A549 (cell line): ENCODE measurements at regions not wholly inside any gene's neighbourhood (a gene's known extent, or its start where the extent isn't known, plus 50 kb on each side); places are given as distances from the start of the nearest gene placed in this dataset.
A peak's percentile ranks its signal among the peaks of the same experiment; 100 is the strongest.

Experiments
- ATAC-seq, 2 experiments: fragments of 200-7000 bp in 1 of 2; fragments of >200 bp in 1 of 2; cut with Nextera tagmentation in 1 of 2; cut with Tn5 transposase in 1 of 2; 3 replicates each; pipeline versions ENCODE4 v1.8.0 to v1.9.1; 2018 to 2020; ENCODE audit warnings: mild to moderate bottlenecking in 1 of 2, moderate library complexity in 1 of 2
- CTCF ChIA-PET: fragments of 300-600 bp; sonication (Branson Sonifier 250); formaldehyde crosslinking; extraction: SDS; loops from one replicate; lab custom pipeline; 2021; ENCODE audit warnings: antibody characterized with exemption, inconsistent platforms; lab: Yijun Ruan, JAX
- POLR2A ChIA-PET: fragments of 350-600 bp; formaldehyde crosslinking; extraction: SDS; loops from one replicate; lab custom pipeline; 2021; ENCODE audit warnings: antibody characterized with exemption, inconsistent platforms; lab: Yijun Ruan, JAX
- DNase-seq, 2 experiments: peaks; one replicate each; pipeline versions ENCODE4 v3.0.0 to v3.0.0-alpha.2; 2011 to 2016; ENCODE audit warnings: low read depth in 1 of 2, low spot score in 1 of 2
- FAIRE-seq: peaks from 2 replicates; lab custom pipeline; 2011; peaks lifted over from hg19 to GRCh38; lab: Jason Lieb, UNC
- H3K27ac ChIP-seq, 2 experiments: fragments of >200 bp; sonication (Bioruptor Twin); formaldehyde crosslinking; 3 replicates each; pipeline ENCODE4 v1.5.1; 2016 to 2017
- H3K4me1 ChIP-seq: fragments of >200 bp; sonication (Bioruptor Twin); formaldehyde crosslinking; 3 replicates; pipeline ENCODE4 v1.6.1; 2016
- H3K4me2 ChIP-seq: fragments of >200 bp; sonication (Bioruptor Twin); formaldehyde crosslinking; 3 replicates; pipeline ENCODE4 v1.6.1; 2016
- H3K4me3 ChIP-seq: fragments of >200 bp; sonication (Bioruptor Twin); formaldehyde crosslinking; 3 replicates; pipeline ENCODE4 v1.5.1; 2016
- H3K9me3 ChIP-seq: fragments of >200 bp; sonication (Bioruptor Twin); formaldehyde crosslinking; 3 replicates; pipeline ENCODE4 v1.6.1; 2016
- CEBPB ChIP-seq, 2 experiments: fragments of >200 bp in 1 of 2; sonication (Bioruptor Twin) in 1 of 2; formaldehyde crosslinking in 1 of 2; IDR thresholded peaks; 2 replicates each; pipeline ENCODE4 v1.6.1; 2012 to 2016
- CHD4 ChIP-seq: fragments of 200-600 bp; sonication (generic); IDR thresholded peaks from 2 replicates; pipeline ENCODE4 v1.6.1; 2016; ENCODE audit warnings: antibody characterized with exemption, mild to moderate bottlenecking, borderline replicate concordance
- EHMT2 ChIP-seq: fragments of 200-600 bp; sonication (generic); IDR thresholded peaks from 2 replicates; pipeline ENCODE4 v1.6.1; 2016; ENCODE audit warnings: antibody characterized with exemption, low read depth, mild to moderate bottlenecking, moderate library complexity
- ESRRA ChIP-seq: fragments of 150-350 bp; IDR thresholded peaks from 2 replicates; pipeline ENCODE4 v1.6.1; 2014; ENCODE audit warnings: mild to moderate bottlenecking, low read length, borderline replicate concordance
- FOXS1 ChIP-seq: fragments of 250-450 bp; sonication (Bioruptor Pico); IDR thresholded peaks from 2 replicates; pipeline ENCODE4 v1.5.0; 2020; ENCODE audit warnings: mild to moderate bottlenecking, moderate library complexity
- GATA3 ChIP-seq: IDR thresholded peaks from 2 replicates; pipeline ENCODE4 v1.6.1; 2012; ENCODE audit warnings: borderline replicate concordance
- KDM5A ChIP-seq: fragments of 200-600 bp; sonication (generic); IDR thresholded peaks from 2 replicates; pipeline ENCODE4 v1.6.1; 2016; ENCODE audit warnings: antibody characterized with exemption, mild to moderate bottlenecking
- MYC ChIP-seq: IDR thresholded peaks from 2 replicates; pipeline ENCODE4 v1.6.1; 2012; ENCODE audit warnings: mild to moderate bottlenecking, inconsistent platforms, low read length, improper control_type of control experiment, borderline replicate concordance
- NR3C1 ChIP-seq: fragments of >200 bp; sonication (Bioruptor Twin); formaldehyde crosslinking; IDR thresholded peaks from 3 replicates; pipeline ENCODE4 v1.6.1; 2017
- POLR2AphosphoS2 ChIP-seq: conservative IDR thresholded peaks from 2 replicates; pipeline ENCODE4 v1.6.1; 2012; ENCODE audit warnings: low read length, improper control_type of control experiment, inconsistent platforms
- RAD21 ChIP-seq, 2 experiments: fragments of >200 bp in 1 of 2; sonication (Bioruptor Twin) in 1 of 2; formaldehyde crosslinking in 1 of 2; IDR thresholded peaks in 1 of 2; conservative IDR thresholded peaks in 1 of 2; 2 replicates in 1 of 2; 3 replicates in 1 of 2; pipeline ENCODE4 v1.6.1; 2012 to 2018; ENCODE audit warnings: inconsistent platforms in 1 of 2
- RFX5 ChIP-seq: fragments of 450-650 bp; IDR thresholded peaks from 2 replicates; pipeline ENCODE4 v1.7.1; 2014; ENCODE audit warnings: antibody characterized with exemption, mild to moderate bottlenecking, moderate library complexity
- SMC3 ChIP-seq: fragments of >200 bp; sonication (Bioruptor Twin); formaldehyde crosslinking; IDR thresholded peaks from 3 replicates; pipeline ENCODE4 v1.6.1; 2018; ENCODE audit warnings: inconsistent platforms
- ZNF302 ChIP-seq: fragments of 250-450 bp; sonication (Bioruptor Pico); IDR thresholded peaks from 2 replicates; pipeline ENCODE4 v1.9.0; 2021; ENCODE audit warnings: inconsistent platforms, mild to moderate bottlenecking, moderate library complexity
- WGBS: methylation state at CpG from one replicate; pipeline ENCODE4 v1.1.6; 2017; ENCODE audit errors: missing lambda C conversion rate; 5-methylcytosine and 5-hydroxymethylcytosine counted together
- TF ChIP-seq, protein P1 (sequence below): fragments of >200 bp; sonication (Bioruptor Twin); formaldehyde crosslinking; IDR thresholded peaks from 3 replicates; pipeline ENCODE4 v1.5.1; 2016
- TF ChIP-seq, protein P2 (sequence below): fragments of 200-600 bp; sonication (generic); IDR thresholded peaks from 2 replicates; pipeline ENCODE4 v1.6.1; 2016; ENCODE audit warnings: antibody characterized with exemption, mild to moderate bottlenecking, moderate library complexity
- TF ChIP-seq, protein P3 (sequence below): fragments of >200 bp; sonication (Bioruptor Twin); formaldehyde crosslinking; IDR thresholded peaks from 3 replicates; pipeline ENCODE4 v1.6.1; 2016
- TF ChIP-seq, protein P4 (sequence below): fragments of 250-450 bp; sonication (Bioruptor Pico); IDR thresholded peaks from 2 replicates; pipeline ENCODE4 v1.5.0; 2021; ENCODE audit warnings: mild to moderate bottlenecking, moderate library complexity, borderline replicate concordance
- TF ChIP-seq, protein P5 (sequence below): fragments of 250-450 bp; sonication (Bioruptor Pico); IDR thresholded peaks from 2 replicates; pipeline ENCODE4 v1.5.0; 2020; ENCODE audit warnings: low read depth, mild to moderate bottlenecking, moderate library complexity

DNA sequence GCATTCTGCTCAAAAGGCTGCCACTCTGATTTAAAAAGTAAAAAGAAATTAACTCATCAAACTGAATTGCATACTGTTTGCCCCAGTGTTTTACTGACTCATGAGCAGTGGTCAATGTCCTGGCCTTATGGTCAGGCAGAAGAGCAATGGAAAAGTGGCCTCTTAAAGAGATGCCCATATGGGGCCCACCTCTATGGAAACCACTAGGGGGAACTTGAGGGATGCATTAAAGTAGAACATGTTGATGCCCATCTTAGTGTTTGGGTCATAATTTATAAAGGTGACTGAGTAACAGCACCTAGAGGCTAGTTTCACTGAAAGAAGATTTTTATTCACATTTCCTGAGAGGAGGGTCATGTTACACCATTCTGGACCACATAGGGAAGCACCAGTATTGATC lies 66.5 kb upstream of the RNU6-1 start:
- Histone ChIP-seq H3K4me2 (no peak overlapping the region), H3K27ac (no peak overlapping the region), H3K9me3 (peaks cover 30% of the 10 kb centered on the region), H3K4me1 (0 out of 3 replicates have a peak, but pooled peaks cover 4% of the 10 kb centered on the region), H3K4me3 (no peak overlapping the region)
- TF ChIP-seq ESRRA (no peak), RFX5 (no peak), FOXS1 (CRISPR knock-in tag) (no peak), KDM5A (no peak), SMC3 (peak; percentile 28; the same call in 1 of the 3 replicates), EHMT2 (no peak), NR3C1 (no peak), CHD4 (no peak), MYC (no peak), ZNF302 (CRISPR knock-in tag) (no peak), RAD21 (conservative IDR thresholded peaks at IDR 0.05 in 1 of 2, IDR thresholded peaks at IDR 0.05 in 1 of 2) (peak; percentile 44 to 62), GATA3 (no peak), POLR2AphosphoS2 (no peak)
- TF ChIP-seq, protein P1, sequence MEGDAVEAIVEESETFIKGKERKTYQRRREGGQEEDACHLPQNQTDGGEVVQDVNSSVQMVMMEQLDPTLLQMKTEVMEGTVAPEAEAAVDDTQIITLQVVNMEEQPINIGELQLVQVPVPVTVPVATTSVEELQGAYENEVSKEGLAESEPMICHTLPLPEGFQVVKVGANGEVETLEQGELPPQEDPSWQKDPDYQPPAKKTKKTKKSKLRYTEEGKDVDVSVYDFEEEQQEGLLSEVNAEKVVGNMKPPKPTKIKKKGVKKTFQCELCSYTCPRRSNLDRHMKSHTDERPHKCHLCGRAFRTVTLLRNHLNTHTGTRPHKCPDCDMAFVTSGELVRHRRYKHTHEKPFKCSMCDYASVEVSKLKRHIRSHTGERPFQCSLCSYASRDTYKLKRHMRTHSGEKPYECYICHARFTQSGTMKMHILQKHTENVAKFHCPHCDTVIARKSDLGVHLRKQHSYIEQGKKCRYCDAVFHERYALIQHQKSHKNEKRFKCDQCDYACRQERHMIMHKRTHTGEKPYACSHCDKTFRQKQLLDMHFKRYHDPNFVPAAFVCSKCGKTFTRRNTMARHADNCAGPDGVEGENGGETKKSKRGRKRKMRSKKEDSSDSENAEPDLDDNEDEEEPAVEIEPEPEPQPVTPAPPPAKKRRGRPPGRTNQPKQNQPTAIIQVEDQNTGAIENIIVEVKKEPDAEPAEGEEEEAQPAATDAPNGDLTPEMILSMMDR: peak; percentile 18; the same call in 2 of the 3 replicates
- TF ChIP-seq, protein P2, sequence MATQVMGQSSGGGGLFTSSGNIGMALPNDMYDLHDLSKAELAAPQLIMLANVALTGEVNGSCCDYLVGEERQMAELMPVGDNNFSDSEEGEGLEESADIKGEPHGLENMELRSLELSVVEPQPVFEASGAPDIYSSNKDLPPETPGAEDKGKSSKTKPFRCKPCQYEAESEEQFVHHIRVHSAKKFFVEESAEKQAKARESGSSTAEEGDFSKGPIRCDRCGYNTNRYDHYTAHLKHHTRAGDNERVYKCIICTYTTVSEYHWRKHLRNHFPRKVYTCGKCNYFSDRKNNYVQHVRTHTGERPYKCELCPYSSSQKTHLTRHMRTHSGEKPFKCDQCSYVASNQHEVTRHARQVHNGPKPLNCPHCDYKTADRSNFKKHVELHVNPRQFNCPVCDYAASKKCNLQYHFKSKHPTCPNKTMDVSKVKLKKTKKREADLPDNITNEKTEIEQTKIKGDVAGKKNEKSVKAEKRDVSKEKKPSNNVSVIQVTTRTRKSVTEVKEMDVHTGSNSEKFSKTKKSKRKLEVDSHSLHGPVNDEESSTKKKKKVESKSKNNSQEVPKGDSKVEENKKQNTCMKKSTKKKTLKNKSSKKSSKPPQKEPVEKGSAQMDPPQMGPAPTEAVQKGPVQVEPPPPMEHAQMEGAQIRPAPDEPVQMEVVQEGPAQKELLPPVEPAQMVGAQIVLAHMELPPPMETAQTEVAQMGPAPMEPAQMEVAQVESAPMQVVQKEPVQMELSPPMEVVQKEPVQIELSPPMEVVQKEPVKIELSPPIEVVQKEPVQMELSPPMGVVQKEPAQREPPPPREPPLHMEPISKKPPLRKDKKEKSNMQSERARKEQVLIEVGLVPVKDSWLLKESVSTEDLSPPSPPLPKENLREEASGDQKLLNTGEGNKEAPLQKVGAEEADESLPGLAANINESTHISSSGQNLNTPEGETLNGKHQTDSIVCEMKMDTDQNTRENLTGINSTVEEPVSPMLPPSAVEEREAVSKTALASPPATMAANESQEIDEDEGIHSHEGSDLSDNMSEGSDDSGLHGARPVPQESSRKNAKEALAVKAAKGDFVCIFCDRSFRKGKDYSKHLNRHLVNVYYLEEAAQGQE: no peak
- TF ChIP-seq, protein P3, sequence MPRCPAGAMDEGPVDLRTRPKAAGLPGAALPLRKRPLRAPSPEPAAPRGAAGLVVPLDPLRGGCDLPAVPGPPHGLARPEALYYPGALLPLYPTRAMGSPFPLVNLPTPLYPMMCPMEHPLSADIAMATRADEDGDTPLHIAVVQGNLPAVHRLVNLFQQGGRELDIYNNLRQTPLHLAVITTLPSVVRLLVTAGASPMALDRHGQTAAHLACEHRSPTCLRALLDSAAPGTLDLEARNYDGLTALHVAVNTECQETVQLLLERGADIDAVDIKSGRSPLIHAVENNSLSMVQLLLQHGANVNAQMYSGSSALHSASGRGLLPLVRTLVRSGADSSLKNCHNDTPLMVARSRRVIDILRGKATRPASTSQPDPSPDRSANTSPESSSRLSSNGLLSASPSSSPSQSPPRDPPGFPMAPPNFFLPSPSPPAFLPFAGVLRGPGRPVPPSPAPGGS: no peak
- ChIA-PET CTCF (interaction anchor here (0.6 to 1.5 kb wide), 3 partner anchors 9 to 257 kb away, joined by 3 to 5 read pairs (median 4); no protein-coding TSS in a partner anchor), POLR2A (no interaction called here)
- ATAC-seq (peak in 1 of 2 experiments; percentile 77; a peak in 3 of 6 replicates), FAIRE-seq (no peak), DNase-seq (peak in 1 of 2 experiments; percentile 48)

DNA sequence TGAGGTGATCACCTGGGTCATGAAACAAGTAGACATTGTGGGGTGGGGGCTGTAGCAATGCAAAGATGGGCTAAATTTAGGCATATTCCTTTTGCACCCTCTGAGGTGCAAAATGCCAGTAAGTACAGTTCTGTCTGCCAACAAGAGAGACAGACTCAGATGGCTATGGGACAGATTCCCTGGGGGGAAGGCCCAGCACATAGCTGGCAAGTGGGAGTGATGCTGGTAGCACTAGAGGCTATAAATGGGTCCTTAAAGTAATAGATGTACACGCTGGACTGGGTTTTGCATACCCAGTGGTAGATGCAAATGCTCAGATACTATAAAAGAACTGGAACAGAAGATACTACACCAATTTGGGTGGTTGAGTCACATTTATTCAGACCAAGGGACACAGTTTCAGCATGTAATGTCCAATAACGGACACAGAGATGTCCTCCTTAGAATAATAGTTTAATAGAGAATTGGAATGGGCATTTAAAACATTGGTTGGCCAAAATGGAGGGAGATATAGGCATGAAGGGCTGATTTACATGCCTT lies 67.4 kb upstream of the RNU6-1 start:
- no peak for TF ChIP-seq CEBPB (IDR thresholded peaks at IDR 0.05)
- TF ChIP-seq, protein P4, sequence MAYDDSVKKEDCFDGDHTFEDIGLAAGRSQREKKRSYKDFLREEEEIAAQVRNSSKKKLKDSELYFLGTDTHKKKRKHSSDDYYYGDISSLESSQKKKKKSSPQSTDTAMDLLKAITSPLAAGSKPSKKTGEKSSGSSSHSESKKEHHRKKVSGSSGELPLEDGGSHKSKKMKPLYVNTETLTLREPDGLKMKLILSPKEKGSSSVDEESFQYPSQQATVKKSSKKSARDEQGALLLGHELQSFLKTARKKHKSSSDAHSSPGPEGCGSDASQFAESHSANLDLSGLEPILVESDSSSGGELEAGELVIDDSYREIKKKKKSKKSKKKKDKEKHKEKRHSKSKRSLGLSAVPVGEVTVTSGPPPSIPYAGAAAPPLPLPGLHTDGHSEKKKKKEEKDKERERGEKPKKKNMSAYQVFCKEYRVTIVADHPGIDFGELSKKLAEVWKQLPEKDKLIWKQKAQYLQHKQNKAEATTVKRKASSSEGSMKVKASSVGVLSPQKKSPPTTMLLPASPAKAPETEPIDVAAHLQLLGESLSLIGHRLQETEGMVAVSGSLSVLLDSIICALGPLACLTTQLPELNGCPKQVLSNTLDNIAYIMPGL: no peak
- TF ChIP-seq FOXS1 (CRISPR knock-in tag): no peak
- TF ChIP-seq, protein P5, sequence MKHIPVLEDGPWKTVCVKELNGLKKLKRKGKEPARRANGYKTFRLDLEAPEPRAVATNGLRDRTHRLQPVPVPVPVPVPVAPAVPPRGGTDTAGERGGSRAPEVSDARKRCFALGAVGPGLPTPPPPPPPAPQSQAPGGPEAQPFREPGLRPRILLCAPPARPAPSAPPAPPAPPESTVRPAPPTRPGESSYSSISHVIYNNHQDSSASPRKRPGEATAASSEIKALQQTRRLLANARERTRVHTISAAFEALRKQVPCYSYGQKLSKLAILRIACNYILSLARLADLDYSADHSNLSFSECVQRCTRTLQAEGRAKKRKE: no peak
- TF ChIP-seq, protein P3: no peak
- ATAC-seq: no peak
- no peak for DNase-seq
- ChIA-PET CTCF (interaction anchor here (0.6 to 1.4 kb wide), 4 partner anchors 9 to 257 kb away, joined by 3 to 4 read pairs (median 3); no protein-coding TSS in a partner anchor), POLR2A (no interaction called here)
- FAIRE-seq: no peak
- WGBS: 82% methylated on average over 2 of the region's 2 CpGs
- Histone ChIP-seq H3K9me3 (peaks cover 31% of the 10 kb centered on the region), H3K4me1 (0 out of 3 replicates have a peak, but pooled peaks cover 3% of the 10 kb centered on the region), H3K4me3 (no peak overlapping the region), H3K4me2 (no peak overlapping the region), H3K27ac (no peak overlapping the region)
